Upper lobe of left lung (tissue), 6 donors: ENCODE measurements at regions not wholly inside any gene's neighbourhood (a gene's known extent, or its start where the extent isn't known, plus 50 kb on each side); places are given as distances from the start of the nearest gene placed in this dataset.
"Not testable (repeated sequence)": the region's sequence is repeated elsewhere in the genome, so short reads cannot be mapped to it uniquely, and the experiment has no call there.

ENCODE experiments used
- ATAC-seq, 2 donors: fragments of 200-7000 bp; cut with Tn5 transposase; one replicate each; pipeline ENCODE4 v1.9.1; 2022; ENCODE audit warnings: mild to moderate bottlenecking in 2 of 2, moderate library complexity in 2 of 2; ENCODE audit not compliant: low FRiP score in 2 of 2
- DNase-seq, 2 donors: peaks; one replicate each; pipeline ENCODE4 v3.0.0-alpha.2; 2019 to 2020
- H3K27ac ChIP-seq, 4 donors: fragments of 200-600 bp; sonication (generic); one replicate each; pipeline ENCODE4 v1.5.1; 2016 to 2019
- H3K27me3 ChIP-seq, 4 donors: fragments of 200-600 bp; sonication (generic); one replicate each; pipeline ENCODE4 v1.5.1; 2017 to 2019
- H3K36me3 ChIP-seq, 4 donors: fragments of 200-600 bp; sonication (generic); one replicate each; pipeline ENCODE4 v1.5.1; 2016 to 2019
- H3K4me1 ChIP-seq, 4 donors: fragments of 200-600 bp; sonication (generic); one replicate each; pipeline ENCODE4 v1.5.1; 2018 to 2019
- H3K4me3 ChIP-seq, 4 donors: fragments of 200-600 bp; sonication (generic); one replicate each; pipeline ENCODE4 v1.5.1; 2017 to 2019; ENCODE audit warnings: mild to moderate bottlenecking in 2 of 4, moderate library complexity in 1 of 4
- H3K9me3 ChIP-seq, 4 donors: fragments of 200-600 bp; sonication (generic); one replicate each; pipeline ENCODE4 v1.5.1; 2018 to 2019
- EP300 ChIP-seq, 4 donors: sonication (generic); formaldehyde crosslinking; IDR thresholded peaks; one replicate each; pipeline ENCODE4 v1.5.1; 2017; ENCODE audit warnings: antibody characterized with exemption in 4 of 4, control low read depth in 2 of 4
- POLR2A ChIP-seq, 4 donors: fragments of 450-650 bp; IDR thresholded peaks; one replicate each; pipeline ENCODE4 v1.5.1; 2016 to 2017; ENCODE audit warnings: antibody characterized with exemption in 4 of 4, mild to moderate bottlenecking in 2 of 4
- POLR2AphosphoS5 ChIP-seq, 2 donors: sonication (generic); formaldehyde crosslinking; IDR thresholded peaks; one replicate each; pipeline ENCODE4 v1.5.1; 2017; ENCODE audit warnings: antibody characterized with exemption in 2 of 2
- WGBS, 2 donors: methylation state at CpG; one replicate each; pipeline ENCODE4 v1.1.5; 2017 to 2018; 5-methylcytosine and 5-hydroxymethylcytosine counted together
- TF ChIP-seq, protein P1 (sequence below), 6 experiments: fragments of 450-650 bp in 4 of 6; fragments of 200-600 bp in 2 of 6; sonication (generic) in 2 of 6; IDR thresholded peaks; one replicate each; pipeline ENCODE4 v1.5.1; 2016 to 2019; ENCODE audit warnings: antibody characterized with exemption in 6 of 6
- donor health status: DM: no; HTN: no; CAD: no; lungs with moderate emphysema.
- donor health status: DM: no; HTN: yes; CAD: no; lungs with severe emphysema.

DNA sequence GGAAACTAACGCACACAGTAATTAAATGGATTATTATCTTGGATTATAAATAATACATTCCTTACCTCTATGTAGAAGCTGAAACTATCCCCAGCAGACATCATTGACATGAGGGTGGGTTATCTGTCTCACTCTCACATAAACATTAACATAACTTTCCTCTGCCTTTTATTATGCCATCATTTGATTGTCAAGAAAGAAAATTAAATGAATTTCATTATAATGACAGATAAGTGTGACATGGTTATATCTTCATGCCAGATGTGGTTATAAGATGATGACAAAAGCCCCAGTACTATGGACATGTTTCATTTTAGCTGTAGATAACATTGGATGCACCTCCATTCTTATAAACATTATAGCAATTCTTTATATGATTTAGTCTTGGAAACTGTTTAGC is 476.5 kb downstream of the KCNT2 start:
- H3K9me3 ChIP-seq = no peaks in the 10 kb centered on the region
- H3K4me3 ChIP-seq = no peak overlapping the region
- no peaks in the 10 kb centered on the region for H3K27me3 ChIP-seq
- no peaks in the 10 kb centered on the region for H3K4me1 ChIP-seq
- WGBS, 2 donors = 92 to 96% methylated on average over 1 of the region's 1 CpG
- DNase-seq = no peak
- no peak for ATAC-seq
- no peaks in the 10 kb centered on the region for H3K36me3 ChIP-seq
- no peak overlapping the region for H3K27ac ChIP-seq
- TF ChIP-seq POLR2AphosphoS5 (IDR thresholded peaks at IDR 0.05) (no peak), EP300 (IDR thresholded peaks at IDR 0.05) (no peak), POLR2A (IDR thresholded peaks at IDR 0.05) (no peak)
- TF ChIP-seq, protein P1, sequence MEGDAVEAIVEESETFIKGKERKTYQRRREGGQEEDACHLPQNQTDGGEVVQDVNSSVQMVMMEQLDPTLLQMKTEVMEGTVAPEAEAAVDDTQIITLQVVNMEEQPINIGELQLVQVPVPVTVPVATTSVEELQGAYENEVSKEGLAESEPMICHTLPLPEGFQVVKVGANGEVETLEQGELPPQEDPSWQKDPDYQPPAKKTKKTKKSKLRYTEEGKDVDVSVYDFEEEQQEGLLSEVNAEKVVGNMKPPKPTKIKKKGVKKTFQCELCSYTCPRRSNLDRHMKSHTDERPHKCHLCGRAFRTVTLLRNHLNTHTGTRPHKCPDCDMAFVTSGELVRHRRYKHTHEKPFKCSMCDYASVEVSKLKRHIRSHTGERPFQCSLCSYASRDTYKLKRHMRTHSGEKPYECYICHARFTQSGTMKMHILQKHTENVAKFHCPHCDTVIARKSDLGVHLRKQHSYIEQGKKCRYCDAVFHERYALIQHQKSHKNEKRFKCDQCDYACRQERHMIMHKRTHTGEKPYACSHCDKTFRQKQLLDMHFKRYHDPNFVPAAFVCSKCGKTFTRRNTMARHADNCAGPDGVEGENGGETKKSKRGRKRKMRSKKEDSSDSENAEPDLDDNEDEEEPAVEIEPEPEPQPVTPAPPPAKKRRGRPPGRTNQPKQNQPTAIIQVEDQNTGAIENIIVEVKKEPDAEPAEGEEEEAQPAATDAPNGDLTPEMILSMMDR (IDR thresholded peaks at IDR 0.05) = no peak

DNA sequence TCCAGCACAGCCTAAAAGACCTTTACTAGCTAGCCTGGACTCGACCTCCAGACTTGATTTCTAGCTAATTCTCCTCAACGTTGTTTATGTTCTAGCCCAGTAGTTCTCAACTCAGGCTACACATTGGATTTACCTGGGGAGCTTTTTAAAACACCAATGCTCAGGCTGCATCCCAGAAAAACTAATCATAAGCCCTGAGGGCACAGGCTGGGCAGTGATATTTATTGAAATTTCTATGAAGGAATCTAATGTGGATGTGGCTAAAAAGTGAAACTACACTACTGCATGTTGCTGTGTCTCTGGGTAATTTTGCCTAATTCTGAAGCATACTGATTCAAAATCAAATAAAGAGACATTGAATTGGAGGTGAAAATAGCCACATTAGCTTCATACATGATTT is 479.4 kb downstream of the KCNT2 start:
- 66 to 67% methylated on average over 2 of the region's 2 CpGs for WGBS, 2 donors
- no peaks in the 10 kb centered on the region for H3K36me3 ChIP-seq
- no peaks in the 10 kb centered on the region for H3K27me3 ChIP-seq
- TF ChIP-seq POLR2A (IDR thresholded peaks at IDR 0.05) (no peak), EP300 (IDR thresholded peaks at IDR 0.05) (no peak), POLR2AphosphoS5 (IDR thresholded peaks at IDR 0.05) (no peak)
- TF ChIP-seq, protein P1 (IDR thresholded peaks at IDR 0.05) = no peak
- no peak overlapping the region for H3K27ac ChIP-seq
- DNase-seq = no peak
- H3K9me3 ChIP-seq = no peaks in the 10 kb centered on the region
- no peak overlapping the region for H3K4me3 ChIP-seq
- ATAC-seq = no peak
- H3K4me1 ChIP-seq = no peaks in the 10 kb centered on the region

DNA sequence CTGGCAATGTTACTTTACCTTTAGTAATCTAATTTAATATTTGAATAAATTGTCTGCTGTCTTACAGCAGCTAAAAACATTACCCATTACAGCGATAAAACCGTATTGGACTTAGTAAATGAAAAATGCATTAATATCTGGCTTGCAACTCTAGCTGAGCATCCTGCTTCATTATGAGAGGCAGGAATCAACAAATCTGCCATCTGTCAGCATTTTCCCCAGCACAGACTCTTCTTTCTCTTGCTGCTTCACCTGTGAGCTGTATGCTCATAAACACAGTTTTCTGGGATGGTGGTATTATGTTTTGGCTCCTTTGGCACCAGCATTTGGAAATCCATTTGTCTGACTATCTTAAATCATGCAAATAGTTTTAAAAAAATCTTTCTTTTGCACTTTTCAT is 487.1 kb downstream of the KCNT2 start:
- DNase-seq = no peak
- Histone ChIP-seq H3K27me3 (no peaks in the 10 kb centered on the region), H3K4me1 (no peaks in the 10 kb centered on the region), H3K4me3 (no peak overlapping the region), H3K36me3 (no peaks in the 10 kb centered on the region), H3K27ac (no peak overlapping the region), H3K9me3 (no peaks in the 10 kb centered on the region)
- TF ChIP-seq POLR2A (IDR thresholded peaks at IDR 0.05) (no peak), EP300 (IDR thresholded peaks at IDR 0.05) (no peak), POLR2AphosphoS5 (IDR thresholded peaks at IDR 0.05) (no peak)
- TF ChIP-seq, protein P1 (IDR thresholded peaks at IDR 0.05) = no peak
- WGBS, 2 donors = 91 to 94% methylated on average over 2 of the region's 2 CpGs
- no peak for ATAC-seq

DNA sequence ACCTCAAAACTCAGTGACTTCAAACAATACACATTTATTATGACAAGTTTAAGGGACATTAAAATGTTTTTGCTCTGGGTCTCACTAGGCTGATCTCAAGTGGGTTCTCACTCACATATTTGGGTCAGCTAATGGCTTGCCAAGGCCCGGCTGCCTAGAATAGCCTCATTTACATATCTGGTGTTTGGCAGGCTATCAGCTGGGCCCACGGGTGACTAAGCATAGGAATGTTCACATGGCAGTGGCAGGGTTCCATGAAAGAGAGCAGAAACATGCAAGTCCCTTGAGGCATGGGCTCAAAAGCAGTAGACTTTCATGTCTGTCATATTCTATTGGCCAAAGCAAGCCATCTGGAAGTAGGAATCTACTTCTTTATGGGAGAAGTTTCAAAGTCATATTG is 492.6 kb downstream of the KCNT2 start:
- ATAC-seq = peak in 1 of 2 donors; percentile 31
- TF ChIP-seq POLR2AphosphoS5 (IDR thresholded peaks at IDR 0.05) (no peak), EP300 (IDR thresholded peaks at IDR 0.05) (no peak), POLR2A (IDR thresholded peaks at IDR 0.05) (no peak)
- TF ChIP-seq, protein P1 (IDR thresholded peaks at IDR 0.05) = no peak
- Histone ChIP-seq H3K36me3 (no peaks in the 10 kb centered on the region), H3K4me3 (no peak overlapping the region), H3K4me1 (no peaks in the 10 kb centered on the region), H3K9me3 (no peaks in the 10 kb centered on the region), H3K27ac (no peak overlapping the region), H3K27me3 (no peaks in the 10 kb centered on the region)
- peak in 1 of 2 donors; percentile 23 for DNase-seq
- WGBS, 2 donors = 13 to 31% methylated on average over 2 of the region's 2 CpGs

DNA sequence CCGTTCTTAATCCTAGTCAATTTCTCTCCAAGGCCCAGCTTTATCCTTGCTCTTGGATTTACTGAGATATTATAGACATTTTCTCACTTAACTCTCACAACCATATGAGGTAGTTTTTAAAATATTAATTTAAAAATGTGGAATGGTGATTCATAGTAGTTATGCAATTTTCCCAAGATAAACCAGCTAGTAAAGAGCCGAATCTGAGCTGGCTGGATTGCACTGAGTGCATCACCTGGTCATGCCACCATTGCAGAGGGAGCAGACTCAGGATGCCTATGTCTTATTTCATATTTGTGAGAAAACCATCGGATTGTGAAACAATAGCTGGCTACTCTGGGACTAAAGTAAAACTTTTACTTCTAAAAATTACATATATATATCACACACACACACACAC is 494.0 kb downstream of the KCNT2 start:
- no peak overlapping the region for H3K27ac ChIP-seq
- no peaks in the 10 kb centered on the region for H3K9me3 ChIP-seq
- ATAC-seq = no peak
- no peaks in the 10 kb centered on the region for H3K4me1 ChIP-seq
- DNase-seq = no peak
- no peaks in the 10 kb centered on the region for H3K36me3 ChIP-seq
- no peaks in the 10 kb centered on the region for H3K27me3 ChIP-seq
- no peak for TF ChIP-seq POLR2A (IDR thresholded peaks at IDR 0.05)
- TF ChIP-seq, protein P1 (IDR thresholded peaks at IDR 0.05) = no peak
- TF ChIP-seq POLR2AphosphoS5 (IDR thresholded peaks at IDR 0.05) = no peak
- no peak for TF ChIP-seq EP300 (IDR thresholded peaks at IDR 0.05)
- 75 to 80% methylated on average over 3 of the region's 3 CpGs for whole genome bisulfite sequencing, 2 donors
- H3K4me3 ChIP-seq = no peak overlapping the region

DNA sequence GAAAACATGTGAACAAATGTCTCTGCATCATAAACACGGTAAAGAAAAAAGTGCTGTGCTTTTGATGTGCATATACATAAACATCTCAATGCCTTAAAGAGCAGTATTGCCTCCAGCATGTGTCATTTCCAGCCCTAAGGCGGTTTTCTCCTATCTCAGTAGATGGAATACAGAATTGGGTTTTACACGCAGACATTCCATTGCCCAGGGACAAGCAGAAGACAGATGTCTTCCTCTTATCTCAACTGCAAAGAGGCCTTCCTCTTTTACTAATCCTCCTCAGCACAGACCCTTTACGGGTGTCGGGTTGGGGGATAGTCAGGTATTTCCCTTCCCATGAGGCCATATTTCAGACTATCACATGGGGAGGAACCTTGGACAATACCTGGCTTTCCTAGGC is 499.2 kb downstream of the KCNT2 start:
- H3K9me3 ChIP-seq, H3K36me3 ChIP-seq, DNase-seq, H3K27ac ChIP-seq, H3K27me3 ChIP-seq, H3K4me3 ChIP-seq, H3K4me1 ChIP-seq, ATAC-seq: not testable (repeated sequence)
- WGBS, 2 donors = 70 to 72% methylated on average over 5 of the region's 5 CpGs
